ENCODE measurements at regions not wholly inside any gene's neighbourhood (a gene's known extent, or its start where the extent isn't known, plus 50 kb on each side); places are given as distances from the start of the nearest gene placed in this dataset.

DNA sequence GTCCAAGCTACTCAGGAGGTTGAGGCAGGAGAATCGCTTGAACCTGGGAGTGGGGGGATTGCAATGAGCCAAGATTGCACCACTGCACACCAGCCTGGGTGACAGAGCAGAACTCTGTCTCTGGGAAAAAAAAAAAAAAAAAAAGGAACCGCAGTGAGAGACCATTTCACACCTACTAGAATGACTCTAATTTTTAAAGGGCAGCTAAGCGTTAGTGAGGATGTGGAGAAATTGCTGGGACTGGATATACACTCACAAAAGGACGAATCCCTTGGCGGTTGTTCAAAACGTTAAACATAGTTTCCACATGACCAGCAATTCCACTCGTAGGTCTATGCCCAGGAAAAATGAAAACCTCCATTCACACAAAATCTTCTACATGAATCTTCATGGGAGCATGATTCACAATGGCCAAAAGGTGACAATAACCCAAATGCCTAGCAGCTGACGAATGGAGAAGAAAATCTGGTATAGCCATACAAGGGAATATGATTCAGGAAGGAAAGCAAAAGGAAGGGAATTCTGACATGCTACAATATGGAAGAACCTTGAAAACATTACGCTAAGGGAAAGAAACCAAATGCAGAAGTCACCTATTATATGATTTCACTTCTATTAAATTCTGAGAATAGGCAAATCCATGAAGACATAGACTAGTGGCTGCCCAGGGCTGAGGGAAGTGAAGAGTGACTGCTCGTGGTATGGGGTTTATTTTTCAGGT lies 127.0 kb downstream of the CHSY1 start:
- DNase-seq, result no peak

DNA sequence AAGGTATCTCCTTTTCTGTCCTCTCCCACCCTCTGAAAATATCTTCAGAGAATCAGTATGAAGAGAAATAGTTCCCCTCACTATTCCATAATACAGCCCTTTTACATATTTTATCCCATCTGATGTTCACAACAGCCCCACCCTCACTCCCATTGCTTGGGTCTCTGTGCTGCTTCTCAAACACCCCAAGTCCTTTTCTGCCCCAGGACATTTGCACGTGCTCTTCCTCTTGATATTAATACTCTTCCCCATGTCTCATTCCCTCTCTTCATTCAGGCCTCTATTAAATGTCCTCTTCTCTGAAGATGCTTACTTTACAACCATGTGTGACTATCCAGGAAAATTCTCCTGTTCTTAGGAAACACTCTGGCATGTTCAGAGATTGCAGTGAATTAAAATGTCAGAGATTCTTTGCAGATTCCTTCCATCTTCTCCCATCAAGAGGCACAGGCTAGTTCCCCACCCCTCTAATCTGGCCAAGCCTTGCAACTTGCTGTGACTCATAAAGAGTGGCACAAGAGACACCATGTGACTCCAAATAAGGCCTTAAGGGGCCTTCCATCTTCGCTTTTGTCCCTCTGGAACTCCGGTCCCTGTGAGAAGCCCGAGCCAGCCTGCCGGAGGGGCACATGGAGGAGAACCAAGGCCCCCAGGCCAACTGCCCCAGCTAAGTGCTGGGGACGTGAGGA lies 128.5 kb downstream of the CHSY1 start:
- no peak for DNase-seq

DNA sequence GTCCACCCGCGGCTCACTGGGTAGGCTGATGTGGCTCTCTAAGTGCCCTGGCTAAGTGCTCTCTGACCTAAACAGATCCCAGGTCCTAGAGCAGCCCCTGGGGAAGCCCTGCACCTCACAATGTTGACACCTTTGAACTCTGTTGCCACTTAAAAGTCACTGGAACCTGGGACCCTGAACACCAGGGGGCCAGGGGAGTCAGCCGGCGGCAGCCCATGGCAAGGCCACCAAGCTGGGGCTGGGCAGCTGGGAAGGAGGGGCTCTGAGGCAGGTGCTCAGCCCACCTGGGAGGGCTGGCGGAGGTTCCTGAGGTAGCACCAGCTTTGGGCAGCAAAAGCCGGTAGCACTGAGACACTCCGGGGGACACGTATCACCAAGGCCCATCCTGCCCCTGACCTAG lies 129.0 kb downstream of the CHSY1 start:
- DNase-seq, result no peak

DNA sequence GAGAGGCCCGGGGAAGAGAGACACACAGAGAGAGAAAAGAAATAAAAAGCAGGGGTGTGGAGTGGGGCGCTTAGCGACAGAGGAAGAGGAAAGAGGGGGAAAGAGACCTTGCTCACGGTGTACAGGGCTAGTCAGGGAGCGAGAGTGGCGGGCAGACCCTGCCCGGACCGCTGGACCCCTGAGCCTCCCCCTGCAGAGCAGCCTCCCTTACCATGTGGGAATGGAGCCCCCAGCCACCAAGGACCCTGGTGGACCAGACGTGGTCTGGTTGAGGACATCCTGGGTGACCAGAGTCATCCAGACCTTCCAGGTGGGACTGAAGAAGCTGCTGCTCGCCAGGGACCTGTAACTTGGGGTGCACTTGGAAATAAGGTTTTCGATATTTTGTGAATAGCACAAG lies 129.6 kb downstream of the CHSY1 start:
- no peak for DNase-seq

DNA sequence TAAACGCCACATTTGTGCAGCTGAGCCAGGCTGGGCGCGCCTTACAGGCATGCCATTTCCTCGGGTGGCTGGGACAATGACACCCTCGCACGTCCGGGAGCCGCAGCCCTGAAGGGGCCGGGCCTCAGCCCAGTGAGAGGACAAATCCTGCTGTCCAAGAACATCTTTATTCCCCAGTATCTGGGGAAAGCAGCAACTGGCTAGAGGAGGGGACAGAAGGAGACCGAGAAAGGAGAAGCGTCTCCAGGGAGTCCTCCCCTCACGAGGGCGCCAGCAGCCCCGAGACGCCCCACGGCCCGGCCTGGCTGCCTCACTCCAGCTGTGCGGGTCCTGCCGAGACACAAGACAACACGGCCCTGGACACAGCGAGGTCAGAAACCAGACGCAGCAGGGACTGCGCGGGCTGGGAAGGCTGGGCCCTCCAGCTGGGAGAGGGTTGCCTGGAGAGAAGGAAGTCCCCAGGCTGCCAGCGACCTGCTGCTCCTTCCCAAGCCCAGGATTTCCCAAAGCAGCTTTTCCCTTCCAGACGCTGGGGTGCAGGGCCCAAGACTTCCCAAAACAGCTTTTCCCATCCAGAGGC lies 130.2 kb downstream of the CHSY1 start:
- peak; percentile 28 for DNase-seq

DNA sequence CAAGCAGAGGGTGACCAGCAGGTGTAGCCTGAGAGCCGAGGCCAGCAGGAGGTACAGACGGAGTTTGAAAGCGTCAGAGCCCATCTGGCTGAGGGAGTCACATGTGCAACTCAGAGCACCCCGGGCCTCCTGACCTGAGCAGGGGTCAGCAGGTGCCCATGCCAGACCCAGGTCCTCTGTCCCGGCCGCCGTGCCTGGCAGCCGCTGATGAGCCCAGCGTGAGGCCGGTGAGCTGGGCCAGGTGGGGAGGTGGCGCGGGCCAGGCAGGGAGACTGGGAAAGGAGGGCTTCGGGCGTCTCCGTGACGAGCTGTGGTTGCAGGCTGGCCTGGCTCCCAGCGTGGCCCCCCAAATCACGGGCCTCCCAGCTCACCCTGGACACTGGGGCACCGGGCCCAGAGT lies 130.9 kb downstream of the CHSY1 start:
- no peak for DNase-seq

DNA sequence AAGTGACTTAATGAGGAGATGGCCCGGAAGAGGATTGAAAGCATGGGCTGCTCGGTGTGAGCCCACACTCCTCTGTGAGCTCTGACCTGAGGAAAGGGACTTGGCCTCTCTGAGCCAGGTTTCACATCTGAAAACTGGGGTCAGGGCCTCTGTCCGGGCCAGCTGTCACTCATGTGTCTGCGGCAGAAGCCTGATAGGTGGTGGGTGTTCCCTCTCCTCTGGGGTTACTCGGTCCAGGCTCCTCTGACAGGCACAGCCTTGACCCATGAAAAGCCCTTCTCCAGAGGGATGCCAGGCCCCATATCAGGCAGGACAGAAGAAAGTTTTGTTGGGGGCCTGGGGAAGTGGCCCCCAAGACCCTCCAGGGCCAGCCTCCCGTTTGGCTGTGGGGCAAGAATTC lies 131.4 kb downstream of the CHSY1 start:
- no peak for DNase-seq

Data from midbrain (tissue), 1 donor.